CD14-positive monocyte (primary cell): ENCODE measurements at regions not wholly inside any gene's neighbourhood (a gene's known extent, or its start where the extent isn't known, plus 50 kb on each side); places are given as distances from the start of the nearest gene placed in this dataset.
A peak's percentile ranks its signal among the peaks of the same experiment; 100 is the strongest.

ENCODE experiments used
- DNase-seq, 3 donors: peaks; one replicate each; pipeline ENCODE4 v3.0.0-alpha.2; 2011 to 2022
- H2AFZ ChIP-seq: 2 replicates; pipeline ENCODE4 v1.6.0; 2012; ENCODE audit warnings: mild to moderate bottlenecking, low read depth, low read length, inconsistent platforms; ENCODE audit not compliant: insufficient read depth, poor library complexity, severe bottlenecking
- H3K27ac ChIP-seq, 2 donors: 1 replicate in 1 of 2; 2 replicates in 1 of 2; pipeline ENCODE4 v1.5.1; 2012 to 2013; ENCODE audit warnings: low read length in 2 of 2, control low read depth in 1 of 2, inconsistent platforms in 1 of 2, low read depth in 1 of 2, mild to moderate bottlenecking in 1 of 2
- H3K27me3 ChIP-seq, 2 donors: one replicate each; pipeline versions ENCODE4 v1.6.0 to v1.6.1; 2011 to 2013; ENCODE audit warnings: low read length in 2 of 2; ENCODE audit not compliant: control insufficient read depth in 2 of 2, insufficient read depth in 2 of 2
- H3K36me3 ChIP-seq, 2 donors: replicated peaks in 1 of 2; 1 replicate in 1 of 2; 2 replicates in 1 of 2; pipeline versions ENCODE4 v1.5.1 to v1.6.1; 2012 to 2013; ENCODE audit warnings: low read length in 2 of 2, control low read depth in 1 of 2, inconsistent platforms in 1 of 2, mild to moderate bottlenecking in 1 of 2; ENCODE audit not compliant: insufficient read depth in 2 of 2, control insufficient read depth in 1 of 2
- H3K4me1 ChIP-seq, 2 donors: 1 replicate in 1 of 2; 2 replicates in 1 of 2; pipeline versions ENCODE4 v1.5.1 to v1.6.1; 2012 to 2013; ENCODE audit warnings: low read length in 2 of 2, control low read depth in 1 of 2, inconsistent platforms in 1 of 2, mild to moderate bottlenecking in 1 of 2, moderate library complexity in 1 of 2; ENCODE audit not compliant: insufficient read depth in 2 of 2, control insufficient read depth in 1 of 2
- H3K4me2 ChIP-seq: replicated peaks from 2 replicates; pipeline ENCODE3; 2012; ENCODE audit warnings: low read length, moderate library complexity, mild to moderate bottlenecking; ENCODE audit not compliant: poor library complexity, severe bottlenecking; ENCODE audit errors: extremely low read depth
- H3K4me3 ChIP-seq, 3 experiments: fragments of 200-600 bp in 1 of 3; sonication (generic) in 1 of 3; replicated peaks in 1 of 3; 1 replicate in 2 of 3; 2 replicates in 1 of 3; pipeline ENCODE4 v1.5.1; 2011 to 2013; ENCODE audit warnings: low read length in 3 of 3, mild to moderate bottlenecking in 3 of 3, control low read depth in 2 of 3, low read depth in 2 of 3, inconsistent platforms in 1 of 3, moderate library complexity in 1 of 3
- H3K79me2 ChIP-seq: 2 replicates; pipeline ENCODE4 v1.6.0; 2012; ENCODE audit warnings: mild to moderate bottlenecking, control low read depth, inconsistent platforms, low read length, moderate library complexity; ENCODE audit not compliant: insufficient read depth
- H3K9ac ChIP-seq: 2 replicates; pipeline ENCODE4 v1.6.0; 2017; ENCODE audit warnings: low read length, mild to moderate bottlenecking; ENCODE audit not compliant: insufficient read depth, poor library complexity, severe bottlenecking
- H3K9me3 ChIP-seq, 2 donors: replicated peaks in 1 of 2; 1 replicate in 1 of 2; 2 replicates in 1 of 2; pipeline versions ENCODE4 v1.5.1 to v1.6.1; 2012 to 2013; ENCODE audit warnings: low read length in 2 of 2, control low read depth in 1 of 2; ENCODE audit not compliant: control insufficient read depth in 1 of 2, insufficient read depth in 1 of 2
- H4K20me1 ChIP-seq: 2 replicates; pipeline ENCODE4 v1.6.0; 2012; ENCODE audit warnings: mild to moderate bottlenecking, low read length, control low read depth, moderate library complexity; ENCODE audit not compliant: insufficient read depth
- H3K27ac Mint-ChIP-seq, 7 donors: one replicate each; pipeline ENCODE4 v1.8.0; 2020; ENCODE audit warnings: mild to moderate bottlenecking in 7 of 7, mixed read lengths in 7 of 7, moderate library complexity in 6 of 7, inconsistent platforms in 2 of 7
- H3K27me3 Mint-ChIP-seq, 3 donors: one replicate each; pipeline ENCODE4 v1.8.0; 2021 to 2022; ENCODE audit warnings: low read depth in 3 of 3, mild to moderate bottlenecking in 3 of 3, mixed read lengths in 3 of 3, moderate library complexity in 3 of 3, inconsistent platforms in 1 of 3
- H3K36me3 Mint-ChIP-seq, 2 donors: one replicate each; pipeline ENCODE4 v1.8.0; 2020; ENCODE audit warnings: mixed read lengths in 2 of 2, inconsistent platforms in 1 of 2, mild to moderate bottlenecking in 1 of 2
- H3K4me1 Mint-ChIP-seq: one replicate; pipeline ENCODE4 v1.8.0; 2020; ENCODE audit warnings: mild to moderate bottlenecking, mixed read lengths
- H3K4me3 Mint-ChIP-seq, 2 donors: one replicate each; pipeline ENCODE4 v1.8.0; 2020; ENCODE audit warnings: mild to moderate bottlenecking in 2 of 2, mixed read lengths in 2 of 2, moderate library complexity in 1 of 2
- H3K9me3 Mint-ChIP-seq, 7 donors: one replicate each; pipeline ENCODE4 v1.8.0; 2020 to 2022; ENCODE audit warnings: mixed read lengths in 7 of 7, mild to moderate bottlenecking in 6 of 7, moderate library complexity in 6 of 7, inconsistent platforms in 2 of 7
- WGBS: methylation state at CpG from one replicate; pipeline ENCODE4 v1.1.5; 2013; ENCODE audit warnings: missing lambda C conversion rate; ENCODE audit not compliant: insufficient coverage; 5-methylcytosine and 5-hydroxymethylcytosine counted together
- intact Hi-C, 2 donors: fragments of 100-400 bp; cut with micrococcal nuclease; formaldehyde crosslinking; loops; one replicate each; pipeline versions ENCODE4 v1.15.0 to v1.15.1; 2023
- TF ChIP-seq, protein P1 (sequence below): fragments of 200-600 bp; IDR thresholded peaks from one replicate; pipeline ENCODE4 v1.8.0; 2022; ENCODE audit warnings: antibody characterized with exemption, mild to moderate bottlenecking

GRCh38 chr6:22132656-22133055, 164.2 kb downstream of the PRL start:
- peak overlapping the region in 1 of 7 donors; percentile 81 for H3K27ac Mint-ChIP-seq
- TF ChIP-seq, protein P1, sequence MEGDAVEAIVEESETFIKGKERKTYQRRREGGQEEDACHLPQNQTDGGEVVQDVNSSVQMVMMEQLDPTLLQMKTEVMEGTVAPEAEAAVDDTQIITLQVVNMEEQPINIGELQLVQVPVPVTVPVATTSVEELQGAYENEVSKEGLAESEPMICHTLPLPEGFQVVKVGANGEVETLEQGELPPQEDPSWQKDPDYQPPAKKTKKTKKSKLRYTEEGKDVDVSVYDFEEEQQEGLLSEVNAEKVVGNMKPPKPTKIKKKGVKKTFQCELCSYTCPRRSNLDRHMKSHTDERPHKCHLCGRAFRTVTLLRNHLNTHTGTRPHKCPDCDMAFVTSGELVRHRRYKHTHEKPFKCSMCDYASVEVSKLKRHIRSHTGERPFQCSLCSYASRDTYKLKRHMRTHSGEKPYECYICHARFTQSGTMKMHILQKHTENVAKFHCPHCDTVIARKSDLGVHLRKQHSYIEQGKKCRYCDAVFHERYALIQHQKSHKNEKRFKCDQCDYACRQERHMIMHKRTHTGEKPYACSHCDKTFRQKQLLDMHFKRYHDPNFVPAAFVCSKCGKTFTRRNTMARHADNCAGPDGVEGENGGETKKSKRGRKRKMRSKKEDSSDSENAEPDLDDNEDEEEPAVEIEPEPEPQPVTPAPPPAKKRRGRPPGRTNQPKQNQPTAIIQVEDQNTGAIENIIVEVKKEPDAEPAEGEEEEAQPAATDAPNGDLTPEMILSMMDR, result no peak
- no peaks in the 10 kb centered on the region for H3K4me1 ChIP-seq

GRCh38 chr6:22133357-22133756, 163.5 kb downstream of the PRL start:
- Histone ChIP-seq H2AFZ (no peak overlapping the region), H3K36me3 (no peaks in the 10 kb centered on the region), H3K4me3 (no peak overlapping the region), H4K20me1 (no peaks in the 10 kb centered on the region), H3K9ac (no peak overlapping the region), H3K27ac (no peak overlapping the region), H3K79me2 (no peaks in the 10 kb centered on the region), H3K27me3 (no peaks in the 10 kb centered on the region), H3K4me1 (no peaks in the 10 kb centered on the region), H3K9me3 (peaks cover 0 to 4% of the 10 kb centered on the region in 2 donors), H3K4me2 (no peak overlapping the region)
- Mint-ChIP-seq H3K27ac (no peak overlapping the region), H3K36me3 (no peaks in the 10 kb centered on the region), H3K9me3 (peaks cover 8 to 25% (median 14%) of the 10 kb centered on the region in 7 donors), H3K4me3 (no peak overlapping the region), H3K27me3 (no peaks in the 10 kb centered on the region), H3K4me1 (no peaks in the 10 kb centered on the region)
- TF ChIP-seq, protein P1, result no peak
- intact Hi-C loops, result no loop called here
- no peak for DNase-seq
- WGBS, result 100% methylated on average over 1 of the region's 4 CpGs

More at GRCh38 chr6:22132656-22133055, 164.2 kb downstream of the PRL start:
- Histone ChIP-seq H4K20me1 (no peaks in the 10 kb centered on the region), H3K79me2 (no peaks in the 10 kb centered on the region), H3K4me3 (no peak overlapping the region), H3K27me3 (no peaks in the 10 kb centered on the region), H3K9me3 (peaks cover 0 to 4% of the 10 kb centered on the region in 2 donors), H3K36me3 (no peaks in the 10 kb centered on the region), H3K27ac (no peak overlapping the region), H3K4me2 (no peak overlapping the region), H2AFZ (no peak overlapping the region), H3K9ac (no peak overlapping the region)
- intact Hi-C loops, result no loop called here
- H3K27me3 Mint-ChIP-seq, result no peaks in the 10 kb centered on the region
- H3K4me3 Mint-ChIP-seq, result no peak overlapping the region
- peaks cover 8 to 27% (median 14%) of the 10 kb centered on the region in 7 donors for H3K9me3 Mint-ChIP-seq
- DNase-seq, result no peak
- WGBS, result 100% methylated on average over 1 of the region's 2 CpGs
- no peaks in the 10 kb centered on the region for H3K4me1 Mint-ChIP-seq
- no peaks in the 10 kb centered on the region for H3K36me3 Mint-ChIP-seq
